ENCODE measurements at regions not wholly inside any gene's neighbourhood (a gene's known extent, or its start where the extent isn't known, plus 50 kb on each side); places are given as distances from the start of the nearest gene placed in this dataset.

- intact Hi-C loops (cut with micrococcal nuclease): no loop called here
Observed at GRCh38 chr6:167564416-167565250, 239.7 kb downstream of the TTLL2 start.

GRCh38 chr6:167565388-167565787, 240.5 kb downstream of the TTLL2 start:
- intact Hi-C loops (cut with micrococcal nuclease): no loop called here

DNA sequence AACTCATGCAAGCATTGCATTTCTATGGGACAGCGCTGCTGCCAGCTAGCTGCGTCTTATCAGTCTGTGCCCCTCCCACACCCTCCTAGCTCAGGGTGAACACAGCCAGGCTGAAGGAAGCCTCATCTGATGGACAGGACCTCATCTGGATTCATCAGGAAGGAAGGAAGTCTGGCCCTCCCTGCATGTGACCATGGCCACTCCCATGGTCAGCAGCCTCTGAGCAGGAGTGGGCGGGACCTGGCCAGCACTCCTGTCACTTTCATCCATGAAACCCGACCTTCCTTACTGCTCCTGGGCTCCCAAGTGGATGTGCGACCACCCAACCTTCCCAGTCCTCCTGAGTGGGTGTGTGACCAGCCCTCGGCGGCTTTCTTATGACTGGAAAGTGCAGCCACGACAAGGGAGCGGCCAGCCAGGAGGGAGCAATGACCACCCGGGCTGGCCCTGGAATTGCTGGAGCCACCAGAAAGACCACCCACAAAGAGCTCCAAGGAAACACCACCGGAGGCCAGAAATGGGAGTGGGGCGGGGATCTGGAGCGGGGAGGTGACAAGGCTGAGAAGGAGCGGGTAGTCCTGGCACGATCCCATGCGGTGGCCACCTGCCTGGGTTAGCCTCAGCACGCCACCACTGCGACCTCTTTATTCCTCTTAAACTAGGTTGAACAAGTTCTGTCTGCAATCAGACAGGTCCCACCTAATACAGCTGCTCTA, 241.2 kb downstream of the TTLL2 start:
- intact Hi-C loops (cut with micrococcal nuclease): no loop called here

DNA sequence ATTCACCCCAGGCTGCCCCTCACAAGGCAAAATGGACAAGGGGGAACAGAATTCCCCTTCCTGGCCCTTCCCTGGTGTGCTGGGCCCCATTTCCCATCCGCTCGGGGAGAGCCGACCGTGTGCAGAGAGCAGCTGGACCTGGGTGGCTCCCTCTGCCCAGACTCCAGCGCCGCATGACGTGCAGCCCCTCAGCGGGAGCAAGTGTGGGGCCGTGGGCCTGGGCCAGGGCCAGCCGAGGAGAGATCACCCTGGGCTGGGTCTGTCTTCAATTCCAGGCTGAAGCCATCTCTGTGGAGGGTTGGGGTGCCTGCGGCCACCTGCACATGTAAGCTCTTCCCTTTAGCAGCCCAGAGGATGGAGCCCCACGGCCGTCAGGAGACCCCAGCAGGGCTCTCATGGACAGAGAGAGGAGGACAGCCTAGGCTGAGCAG, 241.8 kb downstream of the TTLL2 start:
- intact Hi-C loops (cut with micrococcal nuclease): no loop called here

DNA sequence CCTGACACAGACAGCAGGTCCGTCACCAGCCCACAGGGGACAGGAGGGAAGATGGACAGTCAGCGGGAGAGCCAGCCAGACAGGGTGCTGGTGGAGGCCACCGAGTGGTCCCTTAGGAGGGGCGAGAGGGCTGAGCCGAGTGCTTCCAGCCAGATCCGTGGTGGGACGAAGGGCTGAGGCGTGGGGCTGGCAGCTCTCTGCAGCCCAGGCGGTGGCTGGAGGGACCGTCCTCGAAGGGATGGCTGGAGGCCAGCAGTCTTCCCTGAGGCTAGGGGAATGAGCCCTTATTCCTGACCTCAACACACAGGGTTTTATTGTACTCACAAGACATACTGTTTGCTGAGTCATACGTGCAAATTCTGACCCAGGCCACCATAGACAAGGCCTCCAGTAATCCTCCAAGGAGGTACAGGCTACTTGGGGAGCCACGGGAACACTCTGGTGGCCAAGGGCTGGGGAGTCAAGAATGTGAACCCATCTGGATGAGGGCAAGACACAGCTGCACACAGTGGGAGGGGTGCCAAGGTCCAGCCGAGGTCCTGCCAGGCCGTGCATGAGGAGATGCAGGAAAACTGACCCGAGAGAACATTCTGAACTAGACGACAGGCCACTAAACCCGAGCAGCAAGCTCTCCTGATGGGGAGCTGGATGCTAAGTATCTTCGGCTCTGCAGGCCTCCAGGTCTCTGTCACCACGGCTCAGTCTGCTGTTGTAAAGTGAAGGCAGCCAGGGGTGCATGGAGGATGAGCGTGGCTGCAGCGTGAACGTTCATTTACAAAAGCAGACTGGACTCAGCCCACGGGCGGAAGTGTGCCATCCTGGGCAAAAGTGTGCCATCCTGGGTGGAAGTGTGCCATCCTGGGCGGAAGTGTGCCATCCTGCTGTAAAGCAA, 242.5 kb downstream of the TTLL2 start:
- intact Hi-C loops (cut with micrococcal nuclease): no loop called here

GRCh38 chr6:167568407-167569024, 243.6 kb downstream of the TTLL2 start:
- intact Hi-C loops (cut with micrococcal nuclease): no loop called here

GRCh38 chr6:167569041-167569805, 244.3 kb downstream of the TTLL2 start:
- intact Hi-C loops (cut with micrococcal nuclease): no loop called here

DNA sequence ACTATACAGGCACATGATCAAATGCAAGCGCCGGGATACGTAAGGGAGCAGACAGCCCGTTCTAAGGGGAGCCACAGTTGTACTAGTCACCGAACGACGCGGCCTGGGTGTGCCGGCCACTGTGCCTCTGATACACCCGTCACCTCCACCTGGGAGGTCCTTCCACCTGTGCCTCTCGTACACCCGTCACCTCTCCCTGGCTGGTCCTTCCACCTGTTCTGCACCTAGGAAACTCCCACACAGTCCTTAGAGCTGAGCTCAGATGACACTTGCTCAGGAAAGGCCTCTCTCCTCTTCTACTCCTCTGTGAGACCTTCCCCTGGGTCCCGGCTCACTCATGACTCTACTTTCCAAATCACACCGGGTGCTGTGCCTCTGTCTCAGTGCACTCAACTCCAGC, 245.0 kb downstream of the TTLL2 start:
- intact Hi-C loops (cut with micrococcal nuclease): no loop called here

GRCh38 chr6:167570460-167571400, 245.8 kb downstream of the TTLL2 start:
- intact Hi-C loops (cut with micrococcal nuclease): no loop called here

DNA sequence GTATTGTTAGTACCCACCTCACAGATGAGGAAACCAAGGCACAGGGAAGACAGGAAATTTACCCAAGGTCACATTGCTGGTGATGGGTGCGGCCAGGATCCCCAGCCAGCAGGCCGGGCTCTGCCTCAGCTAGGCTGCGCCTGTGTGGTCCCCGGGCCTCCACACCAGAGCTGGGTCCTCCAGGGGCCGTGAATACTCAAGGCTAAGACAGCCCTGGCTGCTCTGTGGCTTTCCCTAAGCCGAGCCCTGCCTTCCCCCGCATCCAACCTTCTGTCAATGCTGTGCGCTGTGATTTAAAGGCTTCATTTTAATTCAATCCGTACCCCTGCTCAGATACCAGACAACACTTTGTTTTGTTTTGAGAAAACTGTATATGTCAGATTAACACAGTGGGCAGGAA, 246.7 kb downstream of the TTLL2 start:
- intact Hi-C loops (cut with micrococcal nuclease): no loop called here

DNA sequence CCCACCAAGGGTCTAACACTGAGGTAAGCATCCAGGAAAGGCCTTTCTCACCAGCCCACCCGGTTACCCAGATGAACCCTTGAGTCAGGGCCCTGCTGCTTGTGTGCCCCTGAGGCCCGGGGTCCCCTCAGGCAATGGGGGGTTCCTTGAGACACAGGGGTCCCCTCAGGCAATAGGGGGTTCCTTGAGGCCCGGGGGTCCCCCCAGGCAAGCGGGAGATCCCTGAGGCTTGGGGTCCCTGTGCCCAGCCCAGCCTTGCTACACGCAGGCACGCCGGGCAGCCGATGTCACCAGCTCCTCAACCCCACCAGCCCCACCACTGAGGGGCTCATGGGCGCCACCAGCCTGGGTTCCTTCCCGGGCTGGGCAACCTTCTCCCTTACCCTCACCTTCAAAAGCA, 247.2 kb downstream of the TTLL2 start:
- intact Hi-C loops (cut with micrococcal nuclease): no loop called here

DNA sequence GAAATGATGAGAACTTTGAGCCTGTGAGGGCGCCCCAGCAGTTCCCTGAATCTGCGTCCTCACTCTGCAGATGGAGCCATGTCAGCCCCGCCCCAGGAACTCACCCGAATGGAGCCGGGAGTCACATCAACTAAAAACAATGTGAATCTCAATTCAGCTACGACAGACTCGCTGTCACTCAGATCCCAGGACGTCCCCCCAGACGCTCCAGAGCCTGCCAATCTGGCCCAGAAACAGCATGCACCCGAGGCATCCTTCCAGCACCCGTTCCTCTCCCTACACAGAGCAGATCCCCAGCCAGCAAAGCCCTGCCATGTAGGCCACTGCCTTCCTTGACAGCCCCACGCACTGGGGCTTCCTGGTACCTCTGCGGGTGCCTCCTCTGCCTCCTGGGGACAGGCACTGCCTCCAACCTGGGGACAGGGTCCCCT, 248.0 kb downstream of the TTLL2 start:
- intact Hi-C loops (cut with micrococcal nuclease): no loop called here

DNA sequence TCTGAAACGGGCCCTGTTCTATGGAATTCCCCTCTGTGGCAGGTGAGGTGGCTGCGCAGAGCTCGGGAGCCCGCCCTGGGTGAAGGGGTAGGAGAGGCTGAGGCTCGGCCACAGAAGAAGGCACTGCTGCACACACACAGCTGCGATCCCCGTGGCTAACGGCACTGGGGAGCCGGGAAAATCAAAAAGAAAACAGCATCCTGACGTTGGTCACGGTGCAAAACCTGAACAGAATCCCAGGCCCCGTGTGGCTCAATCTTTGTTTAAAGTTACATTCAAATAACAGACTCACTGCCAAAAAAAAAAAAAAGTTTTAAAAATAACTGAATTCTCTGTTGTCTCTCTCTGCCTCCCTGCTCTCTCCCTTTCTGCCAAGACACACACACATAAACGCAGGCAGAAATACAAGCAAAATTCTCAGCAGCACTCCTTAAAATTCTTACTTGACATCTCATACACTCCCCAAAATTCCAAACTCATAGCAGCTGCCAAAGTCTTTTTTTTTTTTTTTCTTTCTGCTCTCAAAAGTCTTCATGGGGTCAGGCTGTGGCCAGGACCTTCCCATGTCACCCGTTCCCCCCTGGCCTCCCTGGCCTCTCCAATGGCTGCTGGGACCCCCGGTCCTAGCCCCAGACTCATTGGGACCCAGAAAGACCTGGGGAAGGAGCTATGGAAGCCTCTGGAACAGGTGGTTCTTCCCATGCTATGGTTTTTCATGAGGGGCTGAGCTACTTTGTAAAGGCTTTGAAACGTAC, 248.8 kb downstream of the TTLL2 start:
- intact Hi-C loops (cut with micrococcal nuclease): no loop called here

- intact Hi-C loops (cut with micrococcal nuclease): no loop called here
Observed at GRCh38 chr6:167574431-167575151, 249.7 kb downstream of the TTLL2 start.

DNA sequence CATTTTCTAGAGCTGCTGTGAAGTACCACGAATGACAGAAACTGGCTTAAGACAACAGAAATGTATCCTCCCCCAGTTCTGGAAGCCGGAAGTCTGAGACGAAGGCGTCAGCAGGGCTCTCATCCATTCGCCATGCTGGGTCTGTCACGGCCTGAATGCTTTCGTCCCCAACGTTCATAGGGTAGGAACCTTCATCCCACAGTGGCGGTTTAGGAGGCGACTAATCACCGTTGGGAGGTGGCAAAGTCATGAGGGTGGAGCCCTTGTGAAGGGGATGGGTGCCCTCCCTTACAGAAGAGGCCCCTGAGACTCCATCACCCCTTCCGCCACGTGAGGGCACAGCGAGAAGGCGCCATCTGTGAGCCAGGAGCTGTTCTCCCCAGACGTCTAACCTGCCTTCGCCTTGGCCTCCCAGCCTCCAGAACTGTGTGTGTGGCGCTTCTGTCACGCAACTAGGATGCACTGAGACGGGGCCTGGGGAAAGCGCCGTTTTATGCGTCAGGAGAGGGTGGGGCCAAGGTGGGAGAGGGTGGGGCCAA, 250.3 kb downstream of the TTLL2 start:
- intact Hi-C loops (cut with micrococcal nuclease): no loop called here

DNA sequence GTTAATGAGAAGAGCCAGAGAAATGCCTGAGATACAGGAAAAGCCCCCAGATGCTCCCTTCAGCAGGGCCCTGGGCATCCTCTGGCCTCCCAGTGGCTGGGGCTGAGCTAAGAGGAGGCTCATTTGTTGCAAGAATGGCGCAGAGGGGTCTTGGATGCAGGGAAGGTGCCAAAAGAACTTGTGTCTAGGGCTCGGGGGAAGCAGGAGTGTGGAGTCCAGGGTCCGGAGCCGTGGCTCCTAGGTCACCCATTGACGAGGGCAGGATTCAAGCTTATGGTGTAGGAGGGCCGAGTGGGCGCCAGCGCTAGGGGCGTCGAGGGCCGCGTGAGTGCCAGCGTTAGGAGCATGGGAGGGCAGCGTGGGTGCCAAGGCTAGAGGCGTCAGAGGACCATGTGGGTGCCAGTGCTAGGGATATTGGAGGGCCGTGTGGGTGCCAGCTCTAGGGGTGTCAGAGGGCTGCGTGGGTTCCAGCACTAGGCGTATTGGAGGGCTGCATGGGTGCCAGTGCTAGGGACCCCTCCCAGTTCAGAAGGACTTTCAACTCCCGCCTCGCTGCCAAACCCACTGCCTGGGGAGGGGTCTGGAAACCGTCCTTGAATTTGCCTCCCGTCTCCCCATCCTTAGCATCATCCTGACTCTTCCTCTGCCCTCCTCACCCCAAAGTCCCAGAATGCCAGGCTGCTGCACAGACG, 250.5 kb upstream of the AFDN start:
- intact Hi-C loops (cut with micrococcal nuclease): no loop called here
